SW480 (cell line): ENCODE measurements at regions not wholly inside any gene's neighbourhood (a gene's known extent, or its start where the extent isn't known, plus 50 kb on each side); places are given as distances from the start of the nearest gene placed in this dataset.
"Not testable (repeated sequence)": the region's sequence is repeated elsewhere in the genome, so short reads cannot be mapped to it uniquely, and the experiment has no call there.

Source experiments
- DNase-seq: peaks from one replicate; pipeline ENCODE4 v3.0.0-alpha.2; 2016; ENCODE audit warnings: low spot score

GRCh38 chr7:112678626-112679025 lies 111.6 kb downstream of the TMEM168 start:
- no peak for DNase-seq

DNA sequence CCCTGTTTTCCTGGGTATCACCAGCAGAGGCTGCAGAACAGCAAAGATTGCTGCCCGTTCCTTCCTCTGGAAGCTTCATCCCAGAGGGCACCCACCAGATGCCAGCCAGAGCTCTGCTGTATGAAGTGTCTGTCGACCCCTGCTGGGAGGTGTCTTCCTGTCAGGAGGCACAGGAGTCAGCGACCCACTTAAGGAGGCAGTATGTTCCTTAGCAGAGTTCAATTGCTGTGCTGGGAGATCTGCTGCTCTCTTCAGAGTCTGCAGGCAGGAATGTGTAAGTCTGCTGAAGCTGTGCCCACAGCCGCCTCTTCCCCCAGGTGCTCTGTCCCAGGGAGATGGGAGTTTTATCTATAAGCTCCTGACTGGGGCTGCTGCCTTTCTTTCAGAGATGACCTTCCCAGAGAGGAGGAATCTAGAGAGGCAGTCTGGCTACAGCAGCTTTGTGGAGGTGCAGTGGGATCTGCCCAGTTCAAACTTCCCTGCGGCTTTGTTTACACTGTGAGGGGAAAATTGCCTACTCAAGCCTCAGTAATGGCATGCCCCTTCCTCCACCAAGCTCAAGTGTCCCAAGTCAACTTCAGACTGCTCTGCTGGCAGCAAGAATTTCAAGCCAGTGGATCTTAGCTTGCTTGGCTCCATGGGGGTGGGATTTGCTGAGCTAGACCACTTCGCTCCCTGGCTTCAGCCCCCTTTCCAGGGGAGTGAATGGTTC lies 100.6 kb downstream of the TMEM168 start:
- not testable (repeated sequence) for DNase-seq

- DNase-seq, result no peak
Measured at GRCh38 chr7:112692333-112692732, 97.9 kb downstream of the TMEM168 start.

GRCh38 chr7:112697211-112697610 lies 93.0 kb downstream of the TMEM168 start:
- not testable (repeated sequence) for DNase-seq

DNA sequence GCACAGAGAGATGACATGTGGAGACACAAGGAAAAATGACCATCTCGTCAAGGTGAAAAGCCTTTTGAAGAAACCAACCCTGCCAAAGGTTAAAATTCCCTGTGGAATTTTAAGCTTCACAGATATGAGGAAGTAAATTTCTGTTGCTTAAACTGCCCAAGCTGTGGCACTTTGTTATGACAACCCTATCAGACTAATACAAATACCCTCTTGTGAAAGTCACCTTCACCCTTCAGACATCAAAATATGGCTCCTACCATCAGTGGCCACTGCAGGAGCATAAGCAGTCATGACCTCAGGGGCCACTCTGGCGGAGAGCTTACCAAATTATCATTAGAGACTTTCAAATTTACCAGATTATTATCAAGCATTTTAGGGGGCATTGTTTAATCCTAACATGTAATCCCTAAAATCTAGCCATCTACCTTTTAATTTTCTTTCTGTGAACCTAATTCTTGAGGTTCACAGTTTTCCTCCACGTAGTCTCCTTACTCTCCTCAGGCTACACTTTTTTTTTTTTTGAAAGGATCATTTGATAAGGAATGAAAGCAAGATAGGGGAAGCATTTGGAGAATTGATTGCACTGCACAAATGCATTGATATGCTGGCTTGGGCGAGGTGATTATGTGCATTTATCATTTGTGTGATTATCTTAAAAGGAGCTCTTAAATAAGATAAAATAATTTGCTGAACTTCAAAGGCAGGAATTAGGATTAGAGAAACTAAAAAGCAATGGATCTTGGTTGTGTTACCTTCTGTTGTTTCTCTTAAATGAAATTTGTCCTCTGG lies 90.3 kb downstream of the TMEM168 start:
- no peak for DNase-seq

GRCh38 chr7:112701456-112701855 lies 88.7 kb downstream of the TMEM168 start:
- no peak for DNase-seq

DNA sequence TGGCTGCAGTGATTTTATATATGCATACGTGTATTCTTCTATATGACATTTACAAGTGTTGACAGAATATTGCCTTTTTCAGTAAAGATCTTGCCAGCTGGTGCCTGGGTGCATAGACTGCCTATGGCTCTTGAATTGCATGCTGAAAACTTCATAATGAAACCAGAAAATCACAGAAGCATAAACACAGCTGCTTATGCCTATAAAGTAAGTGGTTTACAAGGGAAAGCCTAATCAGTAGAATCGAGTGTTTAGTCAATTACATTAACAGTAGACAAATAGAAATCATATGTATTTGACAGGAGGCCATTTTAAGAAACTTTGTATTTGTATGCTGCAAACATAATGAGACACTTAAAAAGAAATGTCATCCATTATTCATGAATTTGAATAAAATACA lies 82.5 kb downstream of the TMEM168 start:
- no peak for DNase-seq

GRCh38 chr7:112708236-112708635 lies 82.0 kb downstream of the TMEM168 start:
- DNase-seq, result no peak
